COLO668 (cell line): ENCODE measurements at regions not wholly inside any gene's neighbourhood (a gene's known extent, or its start where the extent isn't known, plus 50 kb on each side); places are given as distances from the start of the nearest gene placed in this dataset.

Experiments used
- DNase-seq: peaks from one replicate; lab custom pipeline; 2025; ENCODE audit not compliant: unreplicated experiment; lab: John Stamatoyannopoulos, UW

DNA sequence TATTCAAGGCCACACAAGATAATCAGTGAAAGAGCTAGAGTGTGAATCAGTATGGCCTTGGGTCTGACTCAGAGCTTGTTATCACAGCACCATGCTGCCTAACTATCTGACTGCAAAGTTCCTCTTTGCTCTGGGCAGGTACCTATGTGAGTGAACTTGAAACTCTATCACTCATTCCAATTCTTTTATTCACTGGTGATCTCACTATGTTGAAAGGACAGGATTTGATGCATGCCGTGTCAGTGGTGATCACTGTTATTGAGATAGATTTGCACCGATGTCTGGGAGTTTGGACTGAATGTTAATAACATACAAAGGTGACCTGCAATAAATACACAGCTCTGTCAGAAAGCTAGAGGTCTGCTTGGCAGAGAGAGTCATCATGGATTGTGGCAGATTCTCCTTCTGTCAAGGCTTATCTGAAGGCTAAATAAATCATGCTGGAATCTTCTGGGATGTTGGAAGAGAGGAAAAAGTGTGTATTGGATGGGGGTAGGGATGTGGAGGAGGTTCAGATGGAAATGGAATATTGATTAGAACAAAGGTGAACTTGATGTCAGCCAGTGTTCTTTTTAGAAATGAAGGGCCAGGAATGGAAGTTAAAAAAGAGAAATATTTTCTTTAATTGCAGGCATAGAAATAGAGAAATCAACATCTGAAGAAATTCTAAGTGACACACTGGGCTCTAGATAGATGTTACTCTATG, 91.8 kb upstream of the TNC start:
- DNase-seq: no peak

DNA sequence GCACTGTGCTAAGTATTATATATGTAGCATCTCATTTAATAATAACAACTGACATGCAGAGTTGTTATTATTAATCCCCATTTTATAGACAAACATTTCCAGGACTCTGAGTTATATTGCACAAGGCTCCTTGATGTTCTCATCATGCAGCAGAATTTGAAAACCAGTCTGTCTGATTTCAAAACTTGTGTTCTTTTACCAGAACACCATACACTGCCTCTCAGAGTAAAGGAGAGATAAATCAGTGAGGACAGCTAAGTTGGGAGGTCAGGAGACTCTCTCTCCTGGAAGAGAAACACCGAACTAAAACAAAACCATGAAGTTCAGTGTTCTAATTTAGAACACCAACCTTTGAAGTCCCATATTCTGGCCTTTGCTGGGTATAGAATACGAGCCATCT, 92.7 kb upstream of the TNC start:
- no peak for DNase-seq

DNA sequence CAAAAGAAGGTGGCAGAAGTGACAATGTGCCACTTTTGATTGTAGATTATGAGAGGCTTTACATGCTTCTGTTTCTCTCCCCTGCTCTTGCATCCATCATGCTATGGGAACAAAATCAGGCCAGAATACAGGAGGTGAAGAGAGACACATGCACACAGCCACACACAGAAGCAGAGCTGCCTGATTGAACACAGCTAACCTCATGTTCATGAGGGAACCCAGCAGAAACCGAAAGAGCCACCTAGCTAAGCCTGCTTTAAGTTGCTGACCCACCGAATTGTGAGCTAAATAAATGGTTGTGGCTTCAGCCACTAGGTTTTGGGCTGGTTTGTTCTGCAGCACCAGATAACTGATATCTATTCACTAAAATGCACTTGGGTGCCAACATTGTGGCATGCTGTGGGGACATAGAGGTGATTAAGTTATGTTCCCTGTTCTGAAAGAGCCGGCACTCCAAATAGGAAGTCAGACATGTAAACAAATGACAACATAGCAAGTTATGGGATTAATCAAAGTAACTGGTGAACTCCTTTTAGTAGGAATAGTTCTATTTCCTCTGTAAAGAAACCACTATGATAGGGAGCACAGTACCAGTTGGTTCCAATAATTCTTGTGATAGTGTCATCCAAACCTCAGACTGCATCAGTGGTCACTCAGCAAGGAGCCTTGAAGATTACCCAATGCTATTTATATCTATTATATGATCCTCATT, 93.6 kb upstream of the TNC start:
- DNase-seq: no peak

DNA sequence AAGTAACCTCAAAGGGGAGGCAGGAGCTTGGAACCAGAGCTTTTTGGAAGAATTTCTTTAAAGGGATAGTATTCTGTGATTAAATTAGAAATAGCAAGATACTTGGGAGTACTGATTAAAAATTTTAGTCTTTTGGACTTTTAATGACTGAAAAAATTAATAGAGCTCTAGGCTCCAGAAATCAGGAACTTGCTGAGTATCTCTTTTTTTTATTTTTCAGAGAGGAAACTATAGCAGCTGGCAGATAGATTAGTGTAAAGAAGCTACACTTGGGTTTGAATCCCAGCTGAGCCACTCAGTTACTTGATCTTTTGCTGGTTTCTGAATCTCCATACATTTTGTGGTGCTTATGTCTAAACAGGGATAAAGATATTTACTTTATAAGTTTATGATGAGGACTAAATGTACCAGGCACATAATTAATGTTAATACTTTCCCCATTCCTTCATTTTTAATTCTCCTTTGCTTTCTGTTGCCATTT, 94.2 kb upstream of the TNC start:
- DNase-seq: no peak

DNA sequence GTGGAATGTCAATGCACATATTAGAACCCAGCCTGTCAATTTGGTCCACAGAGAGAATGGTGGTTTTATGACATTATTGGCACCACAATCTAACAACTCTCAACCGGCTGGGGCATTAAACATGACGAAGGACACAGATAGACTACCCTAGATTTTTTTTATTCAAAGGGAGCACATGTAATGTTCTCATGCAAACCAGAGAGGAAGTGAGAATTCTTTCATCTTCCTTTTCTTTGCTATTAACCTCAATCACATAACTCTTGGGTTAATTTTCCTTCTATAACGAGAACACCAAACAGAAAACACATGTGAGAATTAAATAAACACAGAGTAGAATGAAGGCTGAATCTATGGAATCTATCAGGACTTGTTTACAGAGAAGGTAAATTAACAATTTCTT, 94.9 kb upstream of the TNC start:
- no peak for DNase-seq

DNA sequence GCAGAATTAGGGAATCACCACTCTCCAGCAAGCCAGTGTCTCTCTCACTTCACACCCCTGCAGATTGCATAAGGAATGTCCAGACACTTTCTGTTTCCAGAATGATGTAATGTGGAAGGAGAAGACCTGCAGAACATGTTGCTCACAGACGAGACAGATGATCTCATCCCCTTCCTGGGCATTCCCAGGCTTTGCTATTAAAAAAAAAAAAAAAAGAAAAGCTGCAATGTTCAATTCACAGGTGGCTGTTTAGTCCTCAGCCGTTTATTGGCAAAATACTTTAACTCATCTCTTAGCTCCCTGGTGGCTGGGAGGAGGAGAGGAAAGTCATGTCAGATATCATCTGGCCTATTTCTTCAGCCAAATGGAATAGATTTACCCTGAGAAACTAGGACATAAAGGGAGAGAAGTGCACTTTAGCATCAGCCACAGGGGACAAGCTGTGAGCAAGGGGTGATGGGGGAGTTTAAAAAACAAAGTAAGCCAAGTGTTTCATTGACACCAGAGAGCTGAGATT, 95.9 kb upstream of the TNC start:
- no peak for DNase-seq

DNA sequence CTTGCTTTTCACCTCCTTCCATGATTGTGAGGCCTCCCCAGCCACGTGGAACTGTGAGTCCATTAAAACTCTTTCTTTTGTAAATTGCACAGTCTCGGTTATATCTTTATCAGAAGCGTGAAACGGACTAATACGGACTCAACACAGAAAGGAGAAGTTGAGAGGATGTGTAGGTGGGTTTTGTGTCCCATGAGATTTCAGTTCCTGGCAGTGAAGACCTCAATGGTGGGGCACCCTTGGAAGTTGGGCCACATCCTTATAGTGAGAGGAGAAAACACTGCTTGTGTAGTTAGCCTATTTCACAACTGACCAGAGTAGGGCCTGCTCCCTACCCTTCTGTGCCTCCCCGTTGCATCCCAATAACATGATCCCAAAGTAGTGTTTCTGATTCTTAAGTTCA, 98.9 kb upstream of the TNC start:
- no peak for DNase-seq

DNA sequence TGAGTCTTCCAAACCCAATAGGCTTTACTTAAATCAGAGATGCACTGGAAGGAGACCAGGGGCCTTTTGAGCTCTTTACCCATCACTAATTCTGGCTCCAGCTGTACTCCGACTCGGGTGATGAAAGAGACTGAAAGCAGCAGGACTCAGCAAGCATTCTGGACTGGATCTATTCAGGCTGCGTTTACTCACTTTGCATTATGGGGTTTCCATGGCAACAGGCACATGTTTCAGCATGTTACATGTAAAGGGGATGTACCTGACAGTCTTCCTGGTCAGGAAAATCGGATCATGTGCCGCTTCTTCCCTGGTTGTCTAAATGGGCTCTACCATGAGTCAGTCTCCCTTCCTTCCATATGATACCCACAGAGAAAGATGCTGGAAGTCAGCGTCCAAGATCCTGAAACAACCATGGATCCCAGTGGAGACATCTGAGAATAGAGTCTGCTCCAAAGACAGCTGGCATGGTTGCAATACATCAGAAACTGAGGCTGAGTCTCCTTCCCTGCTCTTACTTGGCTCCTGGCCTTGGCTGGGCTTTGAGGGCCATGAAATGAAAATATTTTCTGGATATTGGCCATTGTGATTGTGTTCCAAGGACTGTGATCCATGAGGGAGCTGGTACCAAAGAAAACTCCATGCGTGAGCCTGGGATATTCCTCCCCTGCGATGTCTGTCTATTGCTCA, 102.5 kb upstream of the TNC start:
- no peak for DNase-seq

DNA sequence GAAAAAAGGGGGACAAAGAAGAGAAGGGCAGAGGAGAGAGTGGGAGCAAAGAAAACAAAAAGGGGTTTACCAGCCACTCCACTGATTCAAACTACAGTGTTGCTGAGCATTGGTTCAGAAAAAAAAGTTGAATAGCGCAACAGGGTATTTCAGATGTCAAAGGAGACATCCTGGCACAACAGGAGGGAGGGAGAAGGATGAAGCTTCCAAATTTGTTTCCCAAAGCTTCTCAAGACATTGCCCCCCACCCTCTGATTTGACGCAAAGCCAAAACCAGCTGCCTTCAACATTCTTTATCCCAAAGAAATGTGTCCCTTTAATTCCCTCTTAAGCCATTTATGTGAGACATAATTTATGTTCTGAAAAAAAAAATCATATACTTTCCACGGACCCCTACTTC, 105.5 kb upstream of the TNC start:
- no peak for DNase-seq

DNA sequence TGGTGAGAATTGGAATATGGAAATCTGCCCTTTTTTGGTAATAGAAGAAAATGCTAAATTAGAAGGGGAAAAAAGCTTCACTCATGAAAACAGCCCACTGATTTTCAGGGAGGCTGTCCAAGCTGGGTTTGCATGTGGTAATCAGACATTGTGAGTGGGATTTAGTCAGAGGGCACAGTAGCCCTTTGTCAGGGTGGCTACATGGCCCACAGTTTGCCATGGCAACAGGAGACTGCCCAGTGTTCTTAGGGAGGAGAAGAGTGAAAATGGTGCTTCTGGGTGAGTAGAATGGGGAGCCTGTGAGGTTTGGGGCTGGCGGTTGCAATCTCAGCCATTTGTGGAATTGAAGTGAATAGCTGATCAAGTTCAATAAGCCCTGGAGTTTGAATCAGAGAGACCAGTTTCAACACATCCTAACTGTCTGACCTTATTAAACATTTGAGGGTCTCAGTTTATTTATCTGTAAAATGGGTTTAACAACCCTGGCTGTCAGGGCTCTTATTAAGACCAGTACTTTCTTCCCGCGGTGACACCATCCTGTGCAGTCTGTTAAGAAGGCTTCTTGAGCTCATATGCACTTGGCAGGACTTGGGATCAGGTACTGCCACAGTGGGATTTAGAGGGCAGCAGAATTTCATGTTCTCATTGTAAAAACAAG, 107.6 kb upstream of the TNC start:
- no peak for DNase-seq

DNA sequence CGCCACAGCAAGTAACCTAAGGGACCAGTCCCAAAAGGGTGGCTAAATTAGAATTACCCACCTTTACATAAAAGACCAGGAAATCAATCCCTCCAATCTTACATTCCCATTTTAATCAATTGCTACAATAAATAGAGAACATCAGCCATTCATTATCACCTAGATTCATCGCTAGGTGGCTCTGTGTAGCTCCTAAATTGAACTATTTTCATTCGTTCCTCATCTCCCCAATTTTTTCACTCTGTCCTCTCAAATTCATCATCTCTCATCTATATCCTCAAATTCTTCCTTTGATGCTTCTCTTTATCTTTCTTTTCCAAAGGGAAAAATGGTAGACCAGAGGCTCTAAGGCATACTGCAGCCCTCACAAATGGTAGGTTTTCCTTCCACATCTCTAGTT, 108.2 kb upstream of the TNC start:
- no peak for DNase-seq

DNA sequence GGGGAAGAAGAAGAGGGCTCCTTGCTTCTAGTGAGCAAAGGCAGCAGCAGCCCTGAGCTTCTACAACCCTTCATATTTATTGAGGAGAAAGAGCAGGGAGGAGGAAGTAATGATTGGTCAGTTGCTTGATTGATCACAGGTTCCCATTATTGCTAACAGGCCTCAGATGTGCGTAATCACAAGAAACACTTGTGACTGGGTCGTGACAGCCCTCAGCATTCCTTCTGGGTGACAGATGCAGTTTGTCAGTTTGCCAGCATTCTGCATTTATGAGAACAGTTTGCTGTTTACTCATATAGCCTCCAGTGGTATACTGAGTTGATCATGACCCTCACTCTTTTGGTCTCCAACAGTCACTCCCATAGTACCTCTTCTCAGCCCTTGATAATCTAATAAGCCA, 111.5 kb upstream of the TNC start:
- no peak for DNase-seq

DNA sequence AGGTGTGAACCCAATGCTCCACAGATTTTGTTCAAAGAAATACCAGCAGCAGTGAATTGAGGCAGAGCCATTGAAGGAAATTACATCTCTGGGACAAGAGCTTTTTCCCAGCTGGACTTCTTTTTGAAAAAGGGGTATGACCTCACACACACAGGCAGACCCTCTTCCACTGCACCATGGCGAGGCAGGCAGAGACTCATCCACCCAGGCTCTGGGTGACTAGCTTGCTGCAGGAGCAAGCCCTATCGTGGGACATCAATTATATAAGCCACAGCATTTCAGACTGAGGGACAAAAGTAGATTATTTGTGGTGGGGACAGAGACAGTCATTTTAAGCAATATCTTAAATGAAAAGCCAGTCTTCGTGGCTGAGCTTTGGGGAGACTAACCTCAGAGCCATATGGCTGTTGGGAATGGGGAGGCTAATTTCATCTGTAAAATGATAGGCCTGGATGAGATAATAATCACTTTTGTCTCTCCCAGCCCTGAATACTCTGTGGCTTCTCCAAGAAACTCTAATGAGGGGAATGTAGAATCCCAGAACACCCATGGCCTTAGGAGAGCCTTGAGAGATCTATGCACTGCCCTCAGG, 113.1 kb upstream of the TNC start:
- DNase-seq: no peak

DNA sequence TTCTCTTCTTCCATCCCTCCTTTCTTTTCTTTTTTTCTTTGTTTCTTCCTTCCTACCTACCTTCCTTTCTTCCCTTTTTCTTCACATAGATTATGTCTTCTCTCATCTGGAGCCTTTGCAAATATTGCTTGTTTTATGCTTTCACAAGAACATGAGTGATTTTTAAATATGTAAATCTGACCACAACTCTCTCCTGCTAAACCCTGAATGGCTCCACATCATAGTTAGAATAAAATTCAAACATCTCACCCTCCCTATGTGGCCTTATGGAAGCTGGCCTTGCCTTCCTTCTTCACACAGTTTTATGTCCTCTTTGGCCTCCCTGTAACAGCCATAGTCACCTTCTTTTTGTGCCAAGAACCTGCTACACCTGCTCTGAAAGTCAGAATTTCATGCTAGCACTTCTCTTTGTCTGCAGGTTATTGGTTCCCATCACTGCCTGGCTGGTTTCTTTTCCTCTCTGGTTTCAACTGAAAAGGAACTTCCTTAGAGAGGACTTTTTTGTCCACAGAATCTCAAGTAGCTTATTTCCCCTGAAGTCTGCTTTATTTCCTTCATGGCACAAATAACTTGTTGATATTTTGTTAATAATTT, 114.3 kb upstream of the TNC start:
- no peak for DNase-seq

DNA sequence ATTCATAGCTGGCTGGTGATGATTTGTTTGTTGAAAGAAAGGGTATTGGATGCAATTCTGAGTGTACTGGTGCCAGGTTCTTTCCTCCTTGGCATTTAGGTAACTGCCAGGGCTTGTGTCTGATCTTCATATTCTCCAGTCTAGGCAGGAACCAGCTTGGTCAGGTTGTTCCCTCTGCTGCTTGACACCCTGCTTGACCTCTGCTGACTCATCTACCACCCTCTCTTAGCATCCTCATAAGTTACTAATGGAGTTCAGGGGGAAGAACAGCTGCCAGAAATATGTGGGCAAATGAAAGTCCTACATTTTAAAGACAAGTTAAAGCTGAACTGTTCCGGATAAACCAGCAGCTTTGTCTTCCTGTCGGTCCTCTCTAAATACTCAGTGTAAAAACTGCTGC, 116.1 kb upstream of the TNC start:
- DNase-seq: no peak

DNA sequence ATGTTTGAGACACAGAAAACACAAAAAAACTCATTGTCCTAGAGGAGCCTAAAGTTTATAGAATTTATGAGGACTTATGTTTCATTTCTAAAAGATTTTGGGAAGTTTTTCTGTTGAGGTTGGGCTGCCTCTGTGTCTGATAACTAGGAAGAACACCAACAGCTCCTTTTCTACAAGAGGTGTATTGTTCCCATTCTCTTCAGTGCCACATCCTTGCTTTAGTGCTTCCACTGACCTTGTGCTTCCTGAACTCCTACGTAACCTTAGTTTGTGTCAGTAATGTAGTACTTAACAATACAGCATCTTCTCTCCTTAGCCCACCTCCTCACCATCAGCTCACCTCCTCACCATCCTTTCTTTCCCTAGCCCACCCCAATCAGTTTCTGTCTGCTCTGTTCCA, 117.3 kb upstream of the TNC start:
- DNase-seq: no peak

DNA sequence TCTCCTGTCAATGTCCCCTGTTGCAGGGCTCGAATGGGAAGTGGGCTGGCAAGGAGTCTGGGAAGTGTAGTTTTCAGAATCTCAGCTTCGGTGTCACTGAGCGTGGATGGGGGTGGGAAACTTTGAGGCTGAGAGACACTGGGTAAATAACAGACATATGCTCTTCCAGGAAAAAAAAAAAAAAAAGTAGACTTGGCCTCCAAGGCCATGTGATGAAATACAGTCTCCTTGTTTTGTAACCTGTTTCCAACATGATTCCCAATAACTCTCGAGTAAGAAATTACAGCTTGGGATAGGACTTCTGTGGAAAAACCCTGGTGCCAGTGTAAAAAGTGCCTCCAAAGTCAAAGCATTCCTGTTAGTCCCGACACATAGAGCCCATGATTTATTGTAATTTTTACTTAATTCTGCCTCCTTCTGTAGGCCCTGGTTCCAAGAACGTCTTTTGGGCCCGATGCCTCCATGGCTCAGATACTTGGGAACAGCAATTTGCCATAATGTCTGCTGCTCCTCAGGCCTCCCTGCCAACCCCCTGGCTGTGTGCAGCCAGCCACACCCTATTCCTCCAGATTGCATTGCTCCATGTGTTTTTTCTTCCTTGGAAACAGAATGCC, 119.5 kb upstream of the TNC start:
- DNase-seq: no peak

DNA sequence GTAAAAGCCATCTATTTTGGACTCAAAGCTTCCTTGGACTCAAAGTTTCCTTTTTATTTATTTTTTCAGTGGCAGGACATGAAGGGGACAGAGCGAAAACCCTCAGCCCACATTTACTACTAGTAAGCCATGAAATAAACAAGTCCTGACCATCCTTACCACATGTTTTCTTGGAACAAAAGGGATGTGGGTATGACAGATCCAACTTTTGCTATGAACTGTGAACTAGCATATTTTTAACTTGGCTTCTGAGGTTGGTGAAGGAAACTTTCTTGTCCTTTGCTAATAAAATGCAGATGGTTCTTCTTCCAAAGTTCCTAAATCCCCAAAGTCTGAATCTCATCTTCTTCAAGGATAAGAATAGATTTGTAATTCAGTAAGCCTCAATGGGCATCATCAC, 122.7 kb upstream of the TNC start:
- DNase-seq: no peak

DNA sequence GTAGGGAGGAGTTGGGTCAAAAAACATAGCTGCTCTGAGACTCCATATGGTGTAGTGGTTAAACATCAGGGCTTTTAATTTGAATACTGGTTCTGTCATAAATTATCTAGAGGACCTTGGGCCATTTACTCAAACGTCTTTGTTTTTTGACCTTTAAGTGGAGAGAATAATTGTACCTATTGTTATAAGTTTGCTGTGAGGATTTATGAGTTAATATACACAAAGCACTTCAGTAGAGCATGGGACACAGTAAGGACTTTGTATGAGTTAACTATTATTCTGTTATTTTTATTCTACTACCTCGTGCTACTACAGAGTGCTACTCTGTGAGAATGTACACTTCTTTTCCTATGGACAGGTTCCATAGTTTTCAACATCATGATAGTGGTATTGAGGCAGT, 123.7 kb upstream of the TNC start:
- no peak for DNase-seq

DNA sequence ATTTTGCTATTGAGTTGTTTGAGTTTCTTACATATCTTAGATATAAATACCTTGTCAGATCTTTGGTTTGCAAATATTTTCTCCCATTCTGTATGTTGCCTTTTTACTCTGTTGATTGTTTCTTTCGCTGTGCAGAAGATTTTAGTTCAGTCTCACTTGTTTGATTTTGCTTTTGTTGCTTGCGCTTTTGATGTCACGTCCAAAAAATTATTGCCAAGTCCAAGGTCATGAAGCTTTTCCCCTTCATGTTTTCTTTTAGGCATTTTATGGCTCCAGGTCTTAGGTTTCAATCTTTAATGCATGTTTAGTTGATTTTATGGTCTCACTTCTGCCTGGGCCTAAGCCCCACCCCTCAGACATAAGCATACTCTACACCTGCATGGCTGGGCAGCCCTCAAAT, 131.5 kb upstream of the TNC start:
- no peak for DNase-seq
